ENCODE measurements at regions not wholly inside any gene's neighbourhood (a gene's known extent, or its start where the extent isn't known, plus 50 kb on each side); places are given as distances from the start of the nearest gene placed in this dataset.
"Not testable (repeated sequence)": the region's sequence is repeated elsewhere in the genome, so short reads cannot be mapped to it uniquely, and the experiment has no call there.

GRCh38 chr20:47971058-47971791 lies 185.9 kb upstream of the SULF2 start:
- DNase-seq (ENCODE audit: low spot score in 2 of 2) (no peak), FAIRE-seq (no peak)

- DNase-seq (ENCODE audit: low spot score in 2 of 2): no peak
- FAIRE-seq: no peak
Observed at GRCh38 chr20:47970282-47970903, 185.1 kb upstream of the SULF2 start.

- DNase-seq (ENCODE audit: low spot score in 2 of 2) (no peak), FAIRE-seq (no peak)
Observed at GRCh38 chr20:47969426-47969825, 184.1 kb upstream of the SULF2 start.

GRCh38 chr20:47968541-47969310 lies 183.4 kb upstream of the SULF2 start:
- no peak for FAIRE-seq
- DNase-seq (ENCODE audit: low spot score in 2 of 2): no peak

DNA sequence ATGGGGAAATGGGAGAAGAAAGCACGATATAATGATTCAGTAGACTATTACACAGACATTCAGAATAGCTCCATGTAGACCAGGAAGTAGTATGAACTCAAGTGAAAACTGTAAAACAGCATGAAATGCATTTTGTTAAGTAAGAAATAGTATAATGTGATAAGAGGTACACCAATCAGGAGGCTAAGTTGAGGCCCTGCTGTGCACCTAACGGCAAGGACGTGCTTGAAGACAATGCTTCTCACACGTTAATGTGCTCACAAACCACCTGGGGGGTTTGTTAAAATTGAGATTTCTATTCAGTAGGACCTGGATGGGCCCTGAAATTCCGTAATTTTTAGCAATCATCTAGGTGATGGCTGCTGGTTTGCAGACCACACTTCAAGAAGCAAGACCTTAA lies 178.9 kb upstream of the SULF2 start:
- DNase-seq (ENCODE audit: low spot score in 2 of 2) (no peak), FAIRE-seq (no peak)

GRCh38 chr20:47963022-47963421 lies 177.7 kb upstream of the SULF2 start:
- no peak for DNase-seq (ENCODE audit: low spot score in 2 of 2)
- FAIRE-seq: no peak

- DNase-seq (ENCODE audit: low spot score in 2 of 2) (no peak), FAIRE-seq (no peak)
Observed at GRCh38 chr20:47962286-47962963, 177.1 kb upstream of the SULF2 start.

- DNase-seq (ENCODE audit: low spot score in 2 of 2) (no peak), FAIRE-seq (no peak)
Observed at GRCh38 chr20:47960769-47961541, 175.7 kb upstream of the SULF2 start.

- FAIRE-seq (no peak), DNase-seq (ENCODE audit: low spot score in 2 of 2) (no peak)
Observed at GRCh38 chr20:47960277-47960676, 175.0 kb upstream of the SULF2 start.

- not testable (repeated sequence) for DNase-seq (ENCODE audit: low spot score in 2 of 2); FAIRE-seq
Observed at GRCh38 chr20:47957989-47958801, 172.9 kb upstream of the SULF2 start.

DNA sequence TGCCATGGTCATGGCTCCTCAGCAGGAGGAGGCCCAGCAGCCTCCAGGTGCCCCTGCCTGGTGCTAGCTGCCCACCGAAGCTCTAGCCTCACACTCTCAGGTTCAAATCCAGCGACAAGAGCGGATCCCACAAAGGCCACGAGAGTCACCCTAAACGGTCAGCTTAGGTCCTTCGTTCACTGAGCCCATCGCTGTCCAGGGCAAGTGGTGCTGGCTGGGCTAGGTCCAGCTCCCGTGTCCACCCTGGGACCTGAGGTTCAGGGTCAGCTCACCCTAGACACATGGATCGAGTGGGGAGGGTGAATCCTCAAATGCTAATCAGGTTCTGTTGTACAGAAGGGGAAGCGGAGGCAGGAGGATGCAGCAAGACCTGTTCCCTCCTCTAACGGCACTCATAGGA lies 171.9 kb upstream of the SULF2 start:
- DNase-seq (ENCODE audit: low spot score in 2 of 2): no peak
- no peak for FAIRE-seq

- no peak for DNase-seq (ENCODE audit: low spot score in 2 of 2)
- no peak for FAIRE-seq
Observed at GRCh38 chr20:47956268-47956995, 171.2 kb upstream of the SULF2 start.

GRCh38 chr20:47953471-47953870 lies 168.2 kb upstream of the SULF2 start:
- no peak for FAIRE-seq
- no peak for DNase-seq (ENCODE audit: low spot score in 2 of 2)

DNA sequence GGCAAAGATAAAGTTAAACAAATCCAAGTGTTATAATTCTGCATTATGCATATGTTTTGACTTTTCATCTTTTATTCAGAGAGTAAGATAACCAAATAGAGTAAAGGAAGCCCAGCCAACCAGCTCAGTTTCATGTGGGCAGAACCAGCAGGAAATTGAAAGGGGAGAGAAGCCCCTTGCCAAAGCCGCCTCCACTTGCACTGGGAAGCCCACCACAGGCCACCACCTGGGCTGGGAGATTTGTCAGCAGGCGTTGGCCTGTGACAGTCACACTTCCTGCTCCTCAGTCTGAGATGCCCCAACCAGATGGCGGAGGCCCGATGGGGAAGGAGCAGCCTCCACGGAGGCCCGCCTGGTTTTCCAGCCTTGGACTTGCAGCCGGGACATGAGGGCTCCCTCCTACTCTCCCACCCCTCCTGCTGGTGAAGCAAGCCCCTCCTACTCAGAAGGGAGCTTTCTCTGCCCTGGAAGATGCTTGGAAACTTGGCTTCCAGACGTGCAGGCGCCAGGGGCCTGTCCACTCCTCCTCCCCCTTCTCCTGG lies 166.8 kb upstream of the SULF2 start:
- DNase-seq (ENCODE audit: low spot score in 2 of 2) (no peak), FAIRE-seq (no peak)

DNA sequence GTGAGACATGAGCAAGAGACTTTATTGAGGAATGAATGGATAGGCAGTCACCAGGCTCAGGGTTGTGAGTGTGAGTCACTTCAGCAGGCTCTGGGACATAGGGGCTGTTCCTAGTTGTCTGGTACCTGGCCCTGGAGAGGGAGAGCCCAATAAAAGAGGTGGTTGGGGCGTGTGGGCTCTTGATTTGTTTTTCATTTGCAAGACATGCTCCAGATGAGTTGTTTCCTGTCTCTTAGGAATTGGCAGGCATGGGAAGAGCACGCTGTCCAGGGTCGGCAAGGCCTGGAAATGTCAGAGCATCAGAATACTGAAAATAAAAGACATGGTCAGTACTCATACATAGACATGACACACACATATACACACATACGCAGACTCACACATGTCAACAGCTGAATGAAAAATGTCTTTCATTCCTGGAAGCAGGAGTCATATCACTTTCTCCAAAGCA lies 166.3 kb upstream of the SULF2 start:
- DNase-seq (ENCODE audit: low spot score in 2 of 2) (no peak), FAIRE-seq (no peak)

DNA sequence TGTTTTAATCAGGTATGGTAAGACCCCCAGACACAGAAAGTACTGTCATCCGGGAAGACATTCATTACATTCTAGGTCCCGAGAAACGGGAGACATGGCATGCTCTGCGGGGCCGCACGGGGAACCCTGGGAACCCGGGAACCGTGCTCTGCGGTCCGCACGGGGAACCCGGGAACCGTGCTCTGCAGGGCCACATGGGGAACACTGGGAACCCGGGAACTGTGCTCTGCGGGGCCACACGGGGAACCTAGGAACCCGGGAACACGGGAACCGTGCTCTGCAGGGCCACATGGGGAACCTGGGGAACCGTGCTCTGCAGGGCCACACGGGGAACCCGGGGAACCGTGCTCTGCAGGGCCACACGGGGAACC lies 165.6 kb upstream of the SULF2 start:
- DNase-seq (ENCODE audit: low spot score in 2 of 2) (no peak), FAIRE-seq (no peak)

DNA sequence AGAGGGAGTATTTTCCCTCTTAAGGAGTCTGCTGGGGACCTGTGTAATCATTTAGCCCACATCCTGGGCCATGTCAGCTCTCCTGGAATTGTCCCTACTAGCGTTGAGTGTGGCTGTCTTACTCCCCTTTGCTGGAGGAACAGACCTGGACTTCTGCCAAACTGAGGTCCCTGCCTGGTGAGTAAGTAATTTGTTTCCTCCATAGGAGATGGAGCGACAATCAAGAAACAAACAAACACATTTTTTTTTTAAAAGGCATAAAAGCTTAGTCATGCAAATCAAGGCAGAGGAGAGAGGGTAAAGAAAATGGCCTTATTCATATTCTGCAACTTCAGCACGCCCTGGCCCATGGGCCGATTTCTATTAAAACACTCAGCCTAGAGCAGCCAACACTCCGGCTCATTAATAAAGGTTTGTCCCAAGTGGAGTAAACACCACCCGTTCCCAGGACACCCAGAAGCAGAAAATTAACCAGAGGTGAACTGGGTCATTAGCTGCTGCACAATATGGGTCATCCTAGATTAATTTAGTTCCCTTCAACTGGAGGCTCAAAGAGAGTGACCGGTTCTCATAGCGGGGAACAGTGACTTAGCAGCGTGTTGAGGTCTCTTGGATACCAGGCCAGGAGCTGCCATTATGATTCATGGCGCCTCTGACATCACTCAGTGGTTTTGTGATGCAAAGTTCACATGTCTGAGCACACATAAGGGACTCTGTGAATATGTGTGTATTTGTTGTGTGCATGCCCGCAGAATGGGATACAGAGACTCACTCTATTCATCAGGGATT lies 165.0 kb upstream of the SULF2 start:
- DNase-seq (ENCODE audit: low spot score in 2 of 2) (peak in 1 of 2 donors; percentile 48), FAIRE-seq (no peak)

GRCh38 chr20:47949230-47949629 lies 163.9 kb upstream of the SULF2 start:
- FAIRE-seq: no peak
- DNase-seq (ENCODE audit: low spot score in 2 of 2): no peak

All from frontal cortex (tissue), 3 donors.